Adrenal gland (tissue), 5 donors: ENCODE measurements at regions not wholly inside any gene's neighbourhood (a gene's known extent, or its start where the extent isn't known, plus 50 kb on each side); places are given as distances from the start of the nearest gene placed in this dataset.

ENCODE experiments used
- CTCF ChIP-seq, 6 experiments: fragments of 450-650 bp in 4 of 6; fragments of 200-600 bp in 2 of 6; sonication (generic) in 1 of 6; IDR thresholded peaks; 1 replicate in 5 of 6; 2 replicates in 1 of 6; pipeline versions ENCODE4 v1.5.1 to v1.8.0; 2016 to 2021; ENCODE audit warnings: antibody characterized with exemption in 6 of 6, mild to moderate bottlenecking in 2 of 6, moderate library complexity in 1 of 6
- POLR2A ChIP-seq, 2 donors: fragments of 450-650 bp; IDR thresholded peaks; one replicate each; pipeline ENCODE4 v1.6.1; 2017; ENCODE audit warnings: antibody characterized with exemption in 2 of 2, mild to moderate bottlenecking in 2 of 2, moderate library complexity in 1 of 2
- donor health status: DM: no; HTN: no; CAD: no.

- no peak for TF ChIP-seq CTCF (IDR thresholded peaks at IDR 0.05)
- TF ChIP-seq POLR2A (IDR thresholded peaks at IDR 0.05) = no peak
Measured at GRCh38 chr2:71910277-71910676, 237.4 kb downstream of the CYP26B1 start.
